GM12891 (cell line): ENCODE measurements at regions not wholly inside any gene's neighbourhood (a gene's known extent, or its start where the extent isn't known, plus 50 kb on each side); places are given as distances from the start of the nearest gene placed in this dataset.

Source experiments
- PAX5 ChIP-seq: IDR thresholded peaks from 2 replicates; pipeline ENCODE4 v1.6.1; 2011; ENCODE audit warnings: low read length, moderate library complexity, mild to moderate bottlenecking; ENCODE audit not compliant: insufficient read depth, severe bottlenecking
- POLR2A ChIP-seq: IDR thresholded peaks from 2 replicates; pipeline ENCODE4 v1.6.1; 2011; ENCODE audit warnings: low read depth, low read length, control low read depth
- POLR2AphosphoS5 ChIP-seq: IDR thresholded peaks from 2 replicates; pipeline ENCODE4 v1.6.1; 2011; ENCODE audit warnings: low read depth, low read length, control low read depth
- POU2F2 ChIP-seq: IDR thresholded peaks from 2 replicates; pipeline ENCODE4 v1.6.1; 2011; ENCODE audit warnings: low read depth, mild to moderate bottlenecking, control low read depth, low read length, moderate library complexity
- SPI1 ChIP-seq: IDR thresholded peaks from 2 replicates; pipeline ENCODE4 v1.6.1; 2011; ENCODE audit warnings: low read depth, low read length, control low read depth
- TAF1 ChIP-seq: IDR thresholded peaks from 2 replicates; pipeline ENCODE4 v1.6.1; 2011; ENCODE audit warnings: low read depth, low read length, control low read depth

DNA sequence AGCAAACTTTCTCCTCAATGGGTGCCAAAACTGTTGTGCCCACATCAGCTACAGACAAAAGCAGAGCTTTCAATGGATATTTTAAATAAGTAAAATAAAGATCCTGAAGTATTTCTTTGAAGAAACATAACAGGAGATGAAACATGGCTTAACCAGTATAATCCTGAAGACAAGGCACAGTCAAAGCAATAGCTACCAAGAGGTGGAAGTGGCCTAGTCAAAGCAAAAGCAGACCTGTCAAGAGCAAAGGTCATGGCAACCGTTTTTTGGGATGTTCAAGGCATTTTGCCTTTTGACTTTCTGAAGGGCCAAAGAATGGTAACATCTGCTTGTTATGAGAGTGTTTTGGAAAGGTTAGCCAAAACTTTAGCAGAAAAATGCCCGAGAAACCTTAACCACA is 77.9 kb downstream of the ANXA1 start:
- no peak for TF ChIP-seq PAX5
- no peak for TF ChIP-seq POLR2A
- TF ChIP-seq POLR2AphosphoS5: no peak
- no peak for TF ChIP-seq TAF1
- no peak for TF ChIP-seq SPI1
- TF ChIP-seq POU2F2: no peak
